NCI-H748 treated with DMSO at 0.1 percent for 48 hours (cell line): ENCODE measurements at regions not wholly inside any gene's neighbourhood (a gene's known extent, or its start where the extent isn't known, plus 50 kb on each side); places are given as distances from the start of the nearest gene placed in this dataset.
"Not testable (repeated sequence)": the region's sequence is repeated elsewhere in the genome, so short reads cannot be mapped to it uniquely, and the experiment has no call there.

Experiments
- DNase-seq: peaks from one replicate; lab custom pipeline; 2025; lab: John Stamatoyannopoulos, UW

DNA sequence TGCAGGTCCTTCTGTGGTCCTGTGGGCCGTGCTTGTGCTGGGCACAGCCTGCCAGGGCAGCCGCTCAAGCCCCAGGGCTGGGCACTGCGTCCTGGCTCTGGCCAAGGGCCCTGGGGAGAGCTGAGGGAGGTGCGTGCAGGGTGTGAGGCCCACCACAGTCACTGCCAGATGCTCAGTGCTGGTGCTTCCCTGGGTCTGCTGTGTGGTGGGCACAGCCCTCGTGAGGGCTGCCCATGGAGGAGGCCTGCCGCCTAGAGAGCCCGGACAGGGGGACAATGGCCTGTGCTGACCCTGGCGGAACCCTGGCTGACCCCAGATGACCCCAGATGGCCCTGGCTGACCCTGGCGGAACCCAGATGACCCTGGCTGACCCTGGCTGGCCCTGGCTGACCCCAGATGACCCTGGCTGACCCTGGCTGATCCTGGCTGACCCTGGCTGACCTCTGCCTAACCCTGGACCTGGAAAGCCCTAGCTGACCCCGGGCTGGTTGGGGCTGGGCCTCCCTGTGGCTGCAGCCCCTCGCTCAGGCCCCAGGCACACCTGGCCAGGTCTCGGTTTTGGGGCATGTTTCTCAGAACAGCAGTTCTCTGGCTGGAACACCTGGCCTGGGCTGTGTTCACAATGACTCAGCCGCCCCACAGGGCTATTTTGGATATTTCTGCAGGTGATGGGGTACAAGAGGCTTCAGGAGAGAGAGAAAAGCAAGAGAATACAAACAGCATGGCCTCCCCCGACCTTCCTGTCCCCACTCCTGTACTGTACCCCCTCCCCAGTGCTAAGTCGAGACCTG lies 55.4 kb downstream of the TMEM121 start:
- no peak for DNase-seq

DNA sequence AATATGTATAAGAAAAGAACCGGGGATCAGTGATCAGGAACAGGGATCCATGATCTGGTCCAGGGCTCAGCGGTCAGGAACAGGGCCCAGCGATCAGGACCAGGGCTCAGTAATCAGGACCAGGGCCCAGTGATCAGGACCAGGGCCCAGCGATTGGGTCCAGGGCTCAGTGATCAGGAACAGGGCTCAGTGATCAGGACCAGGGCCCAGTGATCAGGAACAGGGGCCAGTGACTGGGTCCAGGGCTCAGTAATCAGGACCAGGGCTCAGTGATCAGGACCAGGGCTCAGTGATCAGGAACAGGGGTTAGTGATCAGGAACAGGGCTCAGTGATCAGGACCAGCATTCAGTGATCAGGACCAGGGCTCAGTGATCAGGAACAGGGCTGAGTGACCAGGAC lies 56.3 kb downstream of the TMEM121 start:
- DNase-seq = no peak

DNA sequence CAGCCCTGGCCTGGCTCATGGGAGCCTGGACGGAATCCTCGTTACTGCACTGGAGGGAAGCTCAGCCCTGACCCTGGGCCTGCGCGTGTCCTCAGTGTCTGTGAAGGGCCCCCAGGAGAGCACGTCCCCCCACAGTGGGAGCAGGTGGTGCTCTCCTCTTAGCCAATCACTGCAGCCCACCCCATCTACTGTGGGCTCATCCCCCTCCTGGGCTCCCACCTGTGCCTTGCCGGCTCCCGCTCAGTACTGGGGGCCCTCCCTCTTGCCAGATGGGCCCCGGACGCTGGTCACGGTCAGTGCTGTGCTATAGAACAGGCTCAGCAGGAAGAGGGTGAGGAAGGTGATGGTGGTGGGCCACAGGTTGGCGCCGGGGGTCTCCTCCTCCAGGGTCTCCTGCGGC lies 57.5 kb downstream of the TMEM121 start:
- not testable (repeated sequence) for DNase-seq

DNA sequence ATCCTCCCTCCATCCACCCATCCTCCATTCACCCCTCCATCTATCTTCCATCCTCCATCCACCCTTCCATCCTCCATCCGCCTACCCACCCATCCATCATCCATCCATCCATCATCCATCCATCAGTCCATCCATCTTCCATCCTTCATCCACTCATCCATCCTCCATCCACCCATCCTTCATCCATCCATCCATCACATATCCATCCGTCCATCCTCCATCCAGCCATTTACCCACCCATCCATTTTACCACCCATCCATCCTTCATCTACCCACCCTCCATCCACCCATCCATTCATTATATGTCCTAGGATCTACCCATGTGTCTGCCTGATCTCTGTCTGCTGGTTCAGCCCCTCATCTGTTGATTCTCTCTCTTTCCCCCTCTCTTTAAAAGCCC lies 58.9 kb downstream of the TMEM121 start:
- DNase-seq = not testable (repeated sequence)

DNA sequence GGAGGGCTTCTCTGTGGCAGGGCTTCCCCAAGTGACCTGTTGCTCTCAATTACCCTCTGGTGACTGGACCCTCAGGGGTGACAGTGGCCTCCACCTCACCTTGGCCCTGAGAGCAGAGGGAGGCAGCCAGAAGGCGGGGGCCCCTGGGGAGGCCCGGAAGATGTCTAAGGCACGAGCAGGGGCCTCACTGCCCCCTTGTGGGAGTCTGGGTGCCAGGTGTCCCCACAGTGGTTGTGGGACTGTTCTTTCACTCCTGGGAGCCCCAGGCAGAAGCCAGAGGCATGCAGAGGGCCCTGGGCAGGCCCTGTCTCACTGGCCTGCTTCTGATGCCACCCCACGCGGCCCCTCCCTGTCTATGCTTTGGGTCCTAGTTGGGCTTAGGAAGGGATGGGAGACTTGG lies 59.3 kb downstream of the TMEM121 start:
- DNase-seq = not testable (repeated sequence)

DNA sequence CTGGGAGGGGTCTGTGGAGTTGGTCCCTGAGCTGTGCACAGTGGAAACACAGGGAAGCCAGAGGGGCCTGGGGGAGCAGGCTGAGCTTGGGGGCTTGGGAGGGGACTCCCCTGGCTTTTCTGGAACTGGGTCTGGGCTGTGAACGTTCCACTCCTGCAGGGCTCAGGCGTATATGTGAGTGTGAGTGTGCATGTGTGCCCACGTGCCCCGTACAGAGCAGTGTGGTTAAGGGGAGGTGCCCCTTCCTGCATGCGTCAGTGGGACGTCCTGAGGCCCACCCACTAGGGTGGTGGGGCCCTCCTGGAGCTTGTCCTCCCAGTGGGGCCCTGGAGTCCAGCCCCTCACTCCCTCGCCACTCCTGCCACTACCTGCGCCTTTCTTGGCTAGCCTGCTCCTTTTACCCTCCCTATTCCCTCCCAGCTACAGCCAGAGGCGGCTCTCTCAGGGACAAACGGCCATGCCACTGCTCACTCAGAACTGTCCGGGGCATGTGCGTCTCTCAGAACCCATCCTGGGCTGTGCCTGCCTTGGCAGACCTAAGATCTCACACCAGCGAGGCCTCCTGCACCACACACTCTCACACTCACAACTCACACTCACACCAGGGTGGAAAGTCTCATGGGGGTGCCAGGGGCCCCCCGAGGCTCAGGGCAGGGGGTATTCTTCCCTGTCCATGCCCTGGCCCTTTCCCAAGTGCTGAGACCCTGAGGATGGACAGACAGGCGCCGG lies 59.9 kb downstream of the TMEM121 start:
- DNase-seq = not testable (repeated sequence)

DNA sequence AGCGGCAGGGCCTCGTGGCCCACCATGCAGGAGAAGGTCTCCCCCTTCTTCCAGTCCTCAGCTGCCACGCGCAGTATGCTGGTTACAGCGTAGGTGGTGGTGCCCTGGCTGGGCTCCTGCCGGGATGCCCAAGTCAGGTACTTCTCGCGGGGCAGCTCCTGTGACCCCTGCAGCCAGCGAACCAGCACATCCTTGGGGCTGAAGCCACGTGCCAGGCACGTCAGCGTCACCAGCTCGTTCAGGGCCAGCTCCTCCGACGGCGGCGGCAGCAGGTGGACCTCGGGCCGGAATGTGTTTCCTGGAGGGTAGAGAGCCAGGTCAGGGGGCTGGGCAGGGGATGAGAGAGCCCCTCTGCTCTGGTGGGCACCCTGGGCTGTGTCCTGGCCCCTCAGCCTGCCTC lies 60.7 kb downstream of the TMEM121 start:
- not testable (repeated sequence) for DNase-seq

DNA sequence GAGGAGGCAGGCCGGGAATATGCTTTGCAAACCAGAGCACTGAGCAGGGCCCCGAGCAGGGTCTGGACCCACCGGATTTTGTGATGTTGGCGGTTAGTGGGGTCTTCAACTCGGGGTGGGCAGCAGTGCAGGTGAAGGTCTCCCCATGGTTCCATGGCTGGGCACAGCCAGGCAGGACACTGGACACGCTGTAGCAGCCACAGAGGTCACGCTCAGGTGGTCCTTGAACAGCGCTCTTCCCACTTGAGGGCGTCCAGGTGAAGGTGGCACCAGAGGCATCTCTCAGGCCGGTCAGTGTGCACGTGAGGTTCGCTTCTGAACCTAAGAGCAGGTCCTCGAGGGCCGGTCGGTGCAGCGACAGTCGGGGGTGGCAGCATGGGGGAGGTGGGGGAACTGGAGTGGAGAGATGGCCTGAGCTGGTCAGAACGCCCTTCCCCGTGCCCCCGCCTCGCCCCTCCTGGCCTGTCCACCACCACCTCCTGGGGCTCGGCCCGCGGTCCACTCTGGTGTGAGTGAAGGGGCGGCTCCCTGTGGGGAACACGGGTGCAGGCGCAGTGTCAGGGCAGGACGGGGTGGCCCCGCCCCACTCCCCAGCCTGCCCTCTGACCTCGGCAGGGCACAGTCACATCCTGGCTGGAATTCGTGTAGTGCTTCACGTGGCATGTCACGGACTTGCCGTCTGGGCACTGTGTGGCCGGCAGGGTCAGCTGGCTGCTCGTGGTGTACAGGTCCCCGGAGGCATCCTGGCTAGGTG lies 61.3 kb downstream of the TMEM121 start:
- DNase-seq = not testable (repeated sequence)

DNA sequence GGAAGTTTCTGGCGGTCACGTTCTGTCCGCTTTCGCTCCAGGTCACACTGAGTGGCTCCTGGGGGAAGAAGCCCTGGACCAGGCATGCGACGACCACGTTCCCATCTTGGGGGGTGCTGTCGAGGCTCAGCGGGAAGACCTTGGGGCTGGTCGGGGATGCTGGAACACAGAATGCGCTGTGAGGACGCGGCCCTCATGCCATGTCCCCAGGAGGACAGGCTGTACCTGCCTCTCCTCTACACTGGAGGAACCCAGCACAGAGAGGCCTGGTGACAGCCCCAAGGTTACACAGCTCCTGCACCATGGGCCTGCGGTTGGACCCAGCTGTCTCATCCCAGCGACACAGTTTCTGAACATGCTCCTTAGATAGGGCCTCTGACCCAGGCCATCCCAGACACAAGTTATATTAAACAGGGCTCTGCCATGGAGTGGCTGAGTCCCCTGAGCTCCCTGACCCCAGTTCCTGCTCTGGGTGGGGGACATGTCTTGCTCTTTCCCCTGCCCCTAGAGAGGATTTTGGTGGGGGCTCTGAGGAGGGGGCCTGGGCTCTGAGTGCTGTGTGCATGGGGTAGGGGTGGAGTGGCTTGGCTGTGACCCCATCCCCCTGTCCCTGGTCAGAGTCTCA lies 62.0 kb downstream of the TMEM121 start:
- DNase-seq = no peak

DNA sequence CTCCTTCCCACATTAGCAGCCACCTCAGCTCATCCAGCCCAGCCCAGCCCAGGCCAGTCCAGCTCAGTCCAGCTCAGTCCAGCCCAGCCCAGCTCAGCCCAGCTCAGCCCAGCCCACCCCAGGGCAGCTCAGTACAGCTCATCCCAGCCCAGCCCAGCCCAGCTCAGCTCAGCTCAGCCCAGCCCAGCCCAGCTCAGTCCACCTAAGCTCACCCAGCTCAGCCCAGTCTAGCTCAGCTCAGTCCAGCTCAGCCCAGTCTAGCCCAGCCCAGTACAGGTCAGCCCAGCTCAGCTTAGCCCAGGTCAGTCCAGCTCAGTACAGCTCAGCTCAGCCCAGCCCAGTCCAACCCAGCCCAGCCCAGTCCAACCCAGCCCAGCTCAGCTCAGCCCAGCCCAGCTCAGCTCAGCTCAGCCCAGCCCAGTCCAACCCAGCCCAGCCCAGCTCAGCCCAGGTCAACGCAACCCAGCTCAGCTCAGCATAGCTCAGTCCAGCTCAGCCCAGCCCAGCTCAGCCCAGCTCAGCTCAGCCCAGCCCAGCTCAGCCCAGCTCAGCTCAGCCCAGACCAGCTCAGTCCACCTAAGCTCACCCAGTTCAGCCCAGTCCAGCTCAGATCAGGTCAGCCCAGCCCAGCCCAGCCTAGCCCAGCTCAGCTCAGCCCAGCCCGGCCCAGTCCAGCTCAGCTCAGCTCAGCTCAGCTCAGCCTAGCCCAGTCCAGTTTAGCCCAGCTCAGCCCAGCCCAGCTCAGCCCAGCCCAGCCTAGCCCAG lies 63.0 kb downstream of the TMEM121 start:
- DNase-seq = no peak

DNA sequence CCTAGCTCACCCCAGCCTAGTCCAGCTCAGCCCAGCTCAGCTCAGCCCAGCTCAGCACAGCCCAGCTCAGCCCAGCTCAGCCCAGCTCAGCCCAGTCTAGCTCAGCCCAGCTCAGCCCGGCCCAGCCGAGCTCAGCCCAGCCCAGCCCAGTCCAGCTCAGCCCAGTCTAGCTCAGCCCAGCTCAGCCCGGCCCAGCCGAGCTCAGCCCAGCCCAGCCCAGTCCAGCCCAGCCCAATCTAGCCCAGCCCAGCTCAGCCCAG lies 63.5 kb downstream of the TMEM121 start:
- not testable (repeated sequence) for DNase-seq

DNA sequence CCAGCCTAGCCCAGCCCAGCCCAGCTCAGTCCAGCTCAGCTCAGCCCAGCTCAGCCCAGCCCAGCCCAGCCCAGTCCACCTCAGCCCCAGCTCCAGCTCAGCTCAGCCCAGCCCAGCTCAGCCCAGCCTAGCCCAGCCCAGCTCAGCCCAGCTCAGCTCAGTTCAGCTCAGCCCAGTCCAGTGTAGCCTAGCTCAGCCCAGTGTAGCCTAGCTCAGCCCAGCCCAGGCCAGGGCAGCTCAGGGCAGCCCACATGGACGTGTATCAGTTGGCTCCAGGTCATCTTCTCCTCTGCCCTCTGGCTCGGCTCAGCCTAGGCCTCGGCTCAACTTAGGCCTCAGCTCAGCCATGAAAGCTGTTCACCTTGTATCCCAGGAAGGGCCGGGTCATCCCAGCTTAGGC lies 64.7 kb downstream of the TMEM121 start:
- no peak for DNase-seq

DNA sequence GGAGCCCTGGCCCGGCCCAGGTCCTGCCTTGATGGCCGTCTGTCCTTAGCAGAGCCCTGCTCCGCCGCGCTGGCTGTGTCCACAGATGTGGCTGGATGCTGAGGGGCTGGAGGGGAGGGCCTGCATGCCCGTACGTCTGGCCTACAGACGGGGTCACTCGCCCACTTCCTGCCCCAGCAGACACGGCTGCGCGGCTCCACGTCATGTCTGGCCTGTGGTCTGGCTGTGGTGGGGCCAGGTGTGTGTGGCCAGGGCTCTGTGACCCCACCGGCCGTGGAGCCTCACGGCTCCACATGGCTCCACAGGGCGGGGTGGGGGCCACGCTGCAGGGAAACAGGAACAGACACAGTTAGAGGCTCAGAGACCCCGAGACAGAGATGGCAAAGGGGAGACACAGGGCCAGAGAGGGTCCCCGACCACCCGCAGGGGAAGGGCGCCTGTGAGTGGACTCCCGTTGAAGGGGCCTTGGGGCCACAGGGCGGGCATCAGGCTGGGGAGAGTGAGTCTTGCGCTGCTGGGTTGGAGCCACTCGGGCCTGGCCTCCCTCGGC lies 65.5 kb downstream of the TMEM121 start:
- DNase-seq = not testable (repeated sequence)

DNA sequence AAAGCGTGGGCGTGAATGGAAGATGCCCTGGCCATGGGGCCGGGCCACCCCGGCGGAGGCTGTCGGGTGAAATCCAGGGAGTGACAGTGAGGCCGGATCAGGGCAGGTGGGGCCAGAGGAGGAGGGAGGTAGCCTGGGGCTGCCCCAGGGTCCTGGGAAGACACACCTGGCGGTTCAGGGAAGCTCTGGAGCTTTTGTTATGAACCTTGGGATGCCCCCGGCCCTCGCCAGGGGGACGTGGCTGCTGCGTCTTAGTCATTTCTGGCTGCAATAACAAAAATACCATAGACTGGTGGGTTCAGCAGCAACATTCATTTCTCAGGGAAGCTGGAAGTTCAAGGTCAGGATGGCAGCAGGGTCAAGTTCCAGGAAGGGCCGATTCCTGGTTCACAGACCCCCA lies 66.3 kb downstream of the TMEM121 start:
- not testable (repeated sequence) for DNase-seq

DNA sequence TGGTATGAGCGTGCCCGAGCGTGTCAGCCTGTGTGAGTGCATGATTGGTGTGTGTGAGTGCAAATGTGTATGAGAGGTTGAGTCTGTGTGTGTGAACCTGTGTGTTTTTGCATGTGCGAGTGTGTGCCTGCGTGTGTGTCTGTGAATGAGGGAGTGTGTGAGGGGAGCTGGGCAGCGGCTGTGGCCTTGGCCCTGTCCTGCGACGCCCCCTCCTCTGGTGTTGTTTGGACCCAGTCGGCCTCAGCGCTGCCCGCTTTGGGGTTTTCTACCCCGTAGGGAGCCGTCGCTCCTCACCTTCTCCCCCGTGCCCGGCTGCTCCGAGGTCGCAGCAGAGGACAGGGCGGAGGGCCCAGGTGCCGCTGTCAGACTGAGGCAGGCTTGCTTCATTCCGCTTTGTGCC lies 69.0 kb downstream of the TMEM121 start:
- not testable (repeated sequence) for DNase-seq

DNA sequence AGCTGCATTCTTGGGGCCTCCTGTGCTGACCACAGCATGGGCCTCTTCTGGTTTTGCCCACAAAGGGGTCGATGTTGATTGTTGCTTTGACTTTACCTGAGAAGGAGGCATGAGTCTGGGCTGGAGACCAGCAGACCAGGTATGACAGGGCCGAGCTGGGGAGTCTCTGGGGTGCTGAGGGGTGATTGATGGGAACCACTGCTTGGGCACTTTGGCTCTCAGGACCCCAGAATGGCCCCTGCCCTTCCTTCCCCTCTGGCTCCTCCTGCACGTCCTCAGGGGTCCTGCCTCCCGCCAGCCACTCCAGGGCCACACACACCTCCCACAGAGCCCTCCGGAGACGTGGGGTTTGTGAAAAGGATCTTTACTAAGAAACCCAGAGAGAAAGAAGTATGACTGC lies 70.0 kb downstream of the TMEM121 start:
- not testable (repeated sequence) for DNase-seq

DNA sequence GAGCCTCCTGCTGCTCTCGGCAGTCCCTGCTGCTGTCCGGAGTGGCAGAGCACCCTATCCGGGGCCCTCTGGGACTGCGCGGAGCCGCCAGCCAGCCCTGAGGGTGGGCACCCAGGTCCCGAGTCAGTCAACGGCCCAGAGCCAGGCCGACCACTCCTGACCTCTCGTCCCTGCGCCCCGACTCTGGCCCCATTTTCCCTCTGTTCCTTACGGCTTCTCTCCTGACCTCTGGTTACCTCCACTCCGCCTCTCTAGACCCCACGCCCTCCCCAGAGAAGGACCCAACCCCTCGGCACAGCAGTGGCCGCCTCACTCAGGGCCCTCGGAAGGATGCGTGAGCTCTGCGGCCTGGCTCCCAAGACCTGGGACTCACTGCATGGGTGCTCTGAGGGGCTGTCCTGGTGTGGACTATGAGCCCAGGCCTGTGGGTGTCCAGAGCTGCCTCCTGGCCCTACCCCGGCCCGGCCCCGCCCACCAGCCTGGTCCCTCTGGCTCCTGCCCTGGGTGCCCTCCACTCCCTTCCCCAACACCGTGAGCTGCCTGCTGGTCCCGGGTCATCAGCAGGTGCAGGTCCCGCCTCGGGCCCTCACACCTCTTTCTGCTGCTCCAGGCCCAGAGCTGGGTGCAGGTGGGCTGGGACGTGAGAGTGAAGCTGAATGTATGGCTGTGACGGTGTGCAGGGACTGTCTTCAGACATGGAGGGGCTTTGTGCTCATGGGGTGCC lies 71.8 kb downstream of the TMEM121 start:
- not testable (repeated sequence) for DNase-seq

DNA sequence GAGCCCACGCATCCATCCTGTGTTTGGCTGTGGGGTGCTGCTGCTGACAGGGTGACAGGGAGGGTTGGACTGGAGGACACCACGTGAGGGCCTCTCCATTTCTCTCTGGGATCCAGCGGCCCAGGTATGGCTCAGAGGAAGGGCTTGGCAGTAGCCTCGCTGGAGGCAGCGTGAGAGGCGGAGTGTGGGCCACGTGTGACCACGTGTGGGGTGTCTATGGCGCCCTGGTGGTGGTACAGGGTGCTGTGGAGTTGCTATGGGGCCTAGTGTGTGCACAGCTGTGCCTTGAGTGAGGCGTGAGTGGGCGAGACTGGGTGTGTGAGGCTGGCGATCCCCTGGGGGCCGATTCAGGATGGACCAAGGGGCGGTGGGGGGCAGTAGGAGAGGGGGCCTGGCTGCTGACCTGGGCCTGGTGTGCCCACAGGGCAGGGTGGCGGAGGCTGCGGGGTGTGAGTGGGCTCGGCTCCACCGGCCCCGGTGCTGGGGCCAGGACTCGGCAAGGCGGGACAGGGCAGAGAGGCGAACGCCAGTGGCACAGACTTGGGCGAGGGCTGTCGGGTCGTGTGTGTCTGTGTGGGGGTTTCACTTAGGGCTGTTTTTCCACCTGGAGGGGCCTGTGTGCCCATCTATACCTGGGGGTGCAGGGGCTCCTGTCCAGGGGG lies 72.7 kb downstream of the TMEM121 start:
- not testable (repeated sequence) for DNase-seq

DNA sequence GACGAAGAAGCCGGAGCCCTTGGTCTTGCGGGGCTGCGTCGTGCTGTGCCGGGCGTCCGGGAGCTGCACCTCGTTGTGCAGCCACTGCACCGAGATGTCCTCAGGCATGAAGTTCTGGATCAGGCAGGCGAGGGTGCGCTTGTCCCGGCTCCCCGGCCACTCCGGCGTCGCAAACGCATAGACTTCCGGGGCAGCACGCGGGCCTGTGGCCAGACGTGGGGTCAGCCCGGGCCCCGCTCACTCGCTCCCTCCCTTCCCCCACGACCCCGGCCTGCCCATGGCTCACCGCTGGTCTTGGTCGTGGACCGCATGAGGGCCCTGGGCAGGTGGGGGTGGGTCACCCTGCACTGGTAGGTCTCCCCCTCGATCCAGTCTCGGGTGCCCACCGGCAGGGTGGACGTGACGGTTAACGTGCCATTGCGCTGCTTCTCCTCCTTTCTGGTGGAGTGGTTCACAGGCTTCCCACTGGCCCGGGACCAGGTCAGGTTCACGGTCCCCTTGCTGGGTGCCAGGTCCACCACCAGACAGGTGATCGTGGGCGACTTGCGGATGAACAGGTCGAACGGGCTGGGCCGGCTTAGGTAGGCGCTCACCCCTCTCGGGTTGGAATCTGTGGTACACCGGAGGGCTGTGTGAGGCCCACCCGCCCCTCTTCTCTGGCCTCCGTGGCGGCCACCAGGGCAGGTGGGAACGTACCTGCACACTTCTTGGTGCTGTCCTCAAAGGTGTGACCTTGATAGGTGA lies 74.0 kb downstream of the TMEM121 start:
- not testable (repeated sequence) for DNase-seq
